Fibroblast of lung (primary cell): ENCODE measurements at regions not wholly inside any gene's neighbourhood (a gene's known extent, or its start where the extent isn't known, plus 50 kb on each side); places are given as distances from the start of the nearest gene placed in this dataset.

Source experiments
- DNase-seq, 2 donors: peaks; one replicate each; pipeline versions ENCODE4 v3.0.0 to v3.0.0-alpha.2; 2010; ENCODE audit warnings: low read depth in 2 of 2
- H2AFZ ChIP-seq: 2 replicates; pipeline ENCODE4 v1.5.1; 2012; ENCODE audit warnings: low read length, control low read depth, inconsistent platforms
- H3K27ac ChIP-seq: 2 replicates; pipeline ENCODE4 v1.5.1; 2011; ENCODE audit warnings: low read length, control low read depth; ENCODE audit not compliant: insufficient read depth
- H3K27me3 ChIP-seq: 2 replicates; pipeline ENCODE4 v1.5.1; 2011; ENCODE audit warnings: mild to moderate bottlenecking, low read length; ENCODE audit not compliant: control insufficient read depth, insufficient read depth
- H3K36me3 ChIP-seq: 2 replicates; pipeline ENCODE4 v1.5.1; 2011; ENCODE audit warnings: low read length; ENCODE audit not compliant: control insufficient read depth, insufficient read depth
- H3K4me1 ChIP-seq: 2 replicates; pipeline ENCODE4 v1.5.1; 2011; ENCODE audit warnings: low read length; ENCODE audit not compliant: control insufficient read depth, insufficient read depth; ENCODE audit errors: extremely low read depth
- H3K4me2 ChIP-seq: 2 replicates; pipeline ENCODE4 v1.5.1; 2011; ENCODE audit warnings: low read length, control low read depth; ENCODE audit not compliant: insufficient read depth; ENCODE audit errors: extremely low read depth
- H3K4me3 ChIP-seq, 4 experiments: fragments of 200-600 bp in 1 of 4; sonication (generic) in 1 of 4; replicated peaks in 1 of 4; 2 replicates each; pipeline ENCODE4 v1.5.1; 2011 to 2016; ENCODE audit warnings: low read length in 4 of 4, low read depth in 3 of 4, mild to moderate bottlenecking in 3 of 4, control low read depth in 2 of 4, inconsistent platforms in 1 of 4, mixed read lengths in 1 of 4; ENCODE audit not compliant: insufficient read depth in 1 of 4; ENCODE audit errors: control extremely low read depth in 1 of 4
- H3K79me2 ChIP-seq: 2 replicates; pipeline ENCODE4 v1.5.1; 2012; ENCODE audit warnings: mild to moderate bottlenecking, low read length, inconsistent platforms; ENCODE audit not compliant: control insufficient read depth, insufficient read depth
- H3K9ac ChIP-seq: 2 replicates; pipeline ENCODE4 v1.5.1; 2011; ENCODE audit warnings: mild to moderate bottlenecking, low read length, control low read depth; ENCODE audit not compliant: insufficient read depth
- H3K9me3 ChIP-seq: 2 replicates; pipeline ENCODE4 v1.5.1; 2012; ENCODE audit warnings: low read depth, low read length; ENCODE audit not compliant: control insufficient read depth, insufficient read depth
- H4K20me1 ChIP-seq: 2 replicates; pipeline ENCODE4 v1.5.1; 2011; ENCODE audit warnings: low read length; ENCODE audit not compliant: control insufficient read depth, insufficient read depth; ENCODE audit errors: extremely low read depth
- CTCF ChIP-seq, 2 donors: IDR thresholded peaks in 1 of 2; conservative IDR thresholded peaks in 1 of 2; 1 replicate in 1 of 2; 2 replicates in 1 of 2; pipeline ENCODE4 v1.5.1; 2011 to 2012; ENCODE audit warnings: low read length in 2 of 2, control low read depth in 1 of 2, inconsistent platforms in 1 of 2, low read depth in 1 of 2, mild to moderate bottlenecking in 1 of 2
- EZH2 ChIP-seq: IDR thresholded peaks from 2 replicates; pipeline ENCODE4 v1.5.1; 2012; ENCODE audit warnings: low read length, control low read depth, mild to moderate bottlenecking; ENCODE audit errors: missing control alignments

GRCh38 chrX:122245175-122245574 is 938.9 kb upstream of the GRIA3 start:
- no peak overlapping the region for H3K4me3 ChIP-seq
- no peak for TF ChIP-seq EZH2
- TF ChIP-seq CTCF (conservative IDR thresholded peaks at IDR 0.05 in 1 of 2, IDR thresholded peaks at IDR 0.05 in 1 of 2; ENCODE audit: low read depth in 1 of 2, low read length in 2 of 2) = no peak
- no peak overlapping the region for H3K27ac ChIP-seq
- H3K79me2 ChIP-seq = no peaks in the 10 kb centered on the region
- H3K4me2 ChIP-seq = no peak overlapping the region
- H3K9me3 ChIP-seq = no peaks in the 10 kb centered on the region
- H3K4me1 ChIP-seq = no peaks in the 10 kb centered on the region
- no peaks in the 10 kb centered on the region for H3K27me3 ChIP-seq
- H3K36me3 ChIP-seq = no peaks in the 10 kb centered on the region
- no peak for DNase-seq
- no peak overlapping the region for H2AFZ ChIP-seq
- no peak overlapping the region for H3K9ac ChIP-seq
- H4K20me1 ChIP-seq = no peaks in the 10 kb centered on the region

- no peak for DNase-seq
- Histone ChIP-seq H3K4me2 (no peak overlapping the region), H3K9me3 (no peaks in the 10 kb centered on the region), H3K27ac (no peak overlapping the region), H3K36me3 (no peaks in the 10 kb centered on the region), H2AFZ (no peak overlapping the region), H3K4me3 (no peak overlapping the region), H3K9ac (no peak overlapping the region), H4K20me1 (no peaks in the 10 kb centered on the region), H3K4me1 (no peaks in the 10 kb centered on the region), H3K27me3 (no peaks in the 10 kb centered on the region), H3K79me2 (no peaks in the 10 kb centered on the region)
- TF ChIP-seq EZH2 (no peak), CTCF (conservative IDR thresholded peaks at IDR 0.05 in 1 of 2, IDR thresholded peaks at IDR 0.05 in 1 of 2; ENCODE audit: low read depth in 1 of 2, low read length in 2 of 2) (no peak)
These were observed 938.1 kb upstream of the GRIA3 start for GRCh38 chrX:122245943-122246342.

GRCh38 chrX:122246937-122247336 is 937.1 kb upstream of the GRIA3 start:
- TF ChIP-seq EZH2 = no peak
- TF ChIP-seq CTCF (conservative IDR thresholded peaks at IDR 0.05 in 1 of 2, IDR thresholded peaks at IDR 0.05 in 1 of 2; ENCODE audit: low read depth in 1 of 2, low read length in 2 of 2) = no peak
- Histone ChIP-seq H3K4me3 (no peak overlapping the region), H3K79me2 (no peaks in the 10 kb centered on the region), H3K27me3 (no peaks in the 10 kb centered on the region), H3K4me1 (no peaks in the 10 kb centered on the region), H3K36me3 (no peaks in the 10 kb centered on the region), H4K20me1 (no peaks in the 10 kb centered on the region), H3K9ac (no peak overlapping the region), H3K27ac (no peak overlapping the region), H3K9me3 (no peaks in the 10 kb centered on the region), H2AFZ (no peak overlapping the region), H3K4me2 (no peak overlapping the region)
- DNase-seq = no peak
